Cardiac fibroblast (primary cell): ENCODE measurements at regions not wholly inside any gene's neighbourhood (a gene's known extent, or its start where the extent isn't known, plus 50 kb on each side); places are given as distances from the start of the nearest gene placed in this dataset.

Experiments
- DNase-seq, 2 donors: peaks; one replicate each; pipeline versions ENCODE4 v3.0.0 to v3.0.0-alpha.2; 2010; ENCODE audit warnings: low read depth in 2 of 2
- H3K4me3 ChIP-seq, 2 donors: replicated peaks in 1 of 2; 1 replicate in 1 of 2; 2 replicates in 1 of 2; pipeline ENCODE4 v1.5.1; 2011; ENCODE audit warnings: low read depth in 2 of 2, low read length in 2 of 2, mild to moderate bottlenecking in 2 of 2, moderate library complexity in 1 of 2
- TF ChIP-seq, protein P1 (sequence below): IDR thresholded peaks from one replicate; pipeline ENCODE4 v1.5.1; 2011; ENCODE audit warnings: low read depth, mild to moderate bottlenecking, low read length, inconsistent platforms

DNA sequence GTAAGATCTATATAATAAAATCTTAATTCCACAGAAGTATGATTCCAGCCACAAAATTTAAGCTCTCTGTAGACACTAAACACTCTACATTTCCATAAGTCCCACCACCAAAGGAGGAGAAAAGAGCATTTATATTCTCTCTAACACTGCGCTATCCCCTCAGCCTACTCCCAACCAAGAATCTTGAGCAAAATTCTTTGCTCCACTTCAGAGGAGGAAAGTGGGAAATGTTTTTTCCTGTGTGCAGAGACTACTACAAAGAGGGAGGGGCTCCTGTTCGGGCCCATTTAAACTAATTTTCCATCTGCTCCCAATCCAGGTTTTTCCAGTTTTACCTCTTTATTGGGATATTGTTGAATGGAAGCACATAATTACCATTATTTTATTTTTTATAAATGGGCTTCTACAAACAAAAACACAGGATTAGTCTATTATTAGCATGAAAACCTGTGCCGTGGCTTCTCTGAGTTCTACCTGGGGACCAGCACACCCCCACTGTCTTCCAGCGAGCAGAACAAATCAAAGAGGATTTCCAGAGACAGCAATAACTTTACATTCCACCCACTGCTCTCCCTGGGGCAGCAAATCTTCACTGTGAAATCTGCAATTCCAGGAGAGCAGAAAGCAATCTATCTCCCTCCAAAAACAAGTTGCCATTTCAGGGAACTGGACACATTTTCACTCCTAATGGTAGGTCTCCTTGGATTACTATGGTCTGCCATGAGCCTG is 174.0 kb downstream of the DAD1 start:
- H3K4me3 ChIP-seq: no peak overlapping the region
- no peak for DNase-seq
- TF ChIP-seq, protein P1, sequence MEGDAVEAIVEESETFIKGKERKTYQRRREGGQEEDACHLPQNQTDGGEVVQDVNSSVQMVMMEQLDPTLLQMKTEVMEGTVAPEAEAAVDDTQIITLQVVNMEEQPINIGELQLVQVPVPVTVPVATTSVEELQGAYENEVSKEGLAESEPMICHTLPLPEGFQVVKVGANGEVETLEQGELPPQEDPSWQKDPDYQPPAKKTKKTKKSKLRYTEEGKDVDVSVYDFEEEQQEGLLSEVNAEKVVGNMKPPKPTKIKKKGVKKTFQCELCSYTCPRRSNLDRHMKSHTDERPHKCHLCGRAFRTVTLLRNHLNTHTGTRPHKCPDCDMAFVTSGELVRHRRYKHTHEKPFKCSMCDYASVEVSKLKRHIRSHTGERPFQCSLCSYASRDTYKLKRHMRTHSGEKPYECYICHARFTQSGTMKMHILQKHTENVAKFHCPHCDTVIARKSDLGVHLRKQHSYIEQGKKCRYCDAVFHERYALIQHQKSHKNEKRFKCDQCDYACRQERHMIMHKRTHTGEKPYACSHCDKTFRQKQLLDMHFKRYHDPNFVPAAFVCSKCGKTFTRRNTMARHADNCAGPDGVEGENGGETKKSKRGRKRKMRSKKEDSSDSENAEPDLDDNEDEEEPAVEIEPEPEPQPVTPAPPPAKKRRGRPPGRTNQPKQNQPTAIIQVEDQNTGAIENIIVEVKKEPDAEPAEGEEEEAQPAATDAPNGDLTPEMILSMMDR: no peak

DNA sequence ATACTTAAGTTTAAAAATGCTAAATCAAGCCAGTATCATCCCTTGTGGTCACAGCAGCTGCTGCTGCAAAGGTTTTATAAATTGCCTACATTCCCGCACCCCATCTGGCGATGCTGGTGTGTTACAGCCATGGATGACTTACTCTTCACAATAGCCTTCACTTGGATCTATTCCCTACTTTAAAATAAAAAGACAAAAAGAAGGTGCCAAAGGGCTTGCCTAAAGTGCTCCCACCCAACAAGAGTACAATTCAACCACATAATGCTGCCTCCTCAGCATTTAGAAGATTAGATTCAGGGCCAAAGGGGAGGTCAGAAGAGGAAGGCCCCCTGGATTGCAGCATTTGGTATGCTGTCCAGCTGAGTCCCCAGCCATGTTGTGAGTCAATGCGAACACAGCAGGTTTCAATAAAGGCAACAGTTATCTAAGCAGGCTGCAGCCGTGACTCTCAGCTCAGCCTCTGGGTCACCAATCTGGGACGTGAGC is 176.1 kb downstream of the DAD1 start:
- DNase-seq: no peak
- TF ChIP-seq, protein P1: no peak
- no peak overlapping the region for H3K4me3 ChIP-seq

GRCh38 chr14:22411398-22412055 is 177.5 kb downstream of the DAD1 start:
- H3K4me3 ChIP-seq: no peak overlapping the region
- TF ChIP-seq, protein P1: no peak
- no peak for DNase-seq

DNA sequence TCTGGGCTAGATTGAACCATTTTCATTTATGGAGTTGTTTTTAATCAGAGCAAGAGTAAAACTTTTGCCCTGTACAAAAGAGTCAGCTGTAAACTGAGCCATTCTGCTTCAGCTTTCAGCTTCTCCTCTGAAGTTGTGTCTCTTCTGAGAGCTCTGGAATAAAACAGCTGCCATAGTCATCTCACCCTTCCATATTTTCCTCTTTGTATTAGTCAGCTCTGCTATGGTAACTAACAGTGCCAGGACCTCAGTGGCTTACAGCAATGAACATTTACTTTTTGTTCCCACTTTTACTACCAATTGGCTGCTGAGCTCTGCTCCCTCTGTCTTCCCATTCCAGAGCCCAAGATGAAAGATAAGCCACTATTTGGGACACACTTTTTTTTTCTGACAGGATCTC is 178.5 kb downstream of the DAD1 start:
- no peak for DNase-seq
- TF ChIP-seq, protein P1: no peak
- no peak overlapping the region for H3K4me3 ChIP-seq

DNA sequence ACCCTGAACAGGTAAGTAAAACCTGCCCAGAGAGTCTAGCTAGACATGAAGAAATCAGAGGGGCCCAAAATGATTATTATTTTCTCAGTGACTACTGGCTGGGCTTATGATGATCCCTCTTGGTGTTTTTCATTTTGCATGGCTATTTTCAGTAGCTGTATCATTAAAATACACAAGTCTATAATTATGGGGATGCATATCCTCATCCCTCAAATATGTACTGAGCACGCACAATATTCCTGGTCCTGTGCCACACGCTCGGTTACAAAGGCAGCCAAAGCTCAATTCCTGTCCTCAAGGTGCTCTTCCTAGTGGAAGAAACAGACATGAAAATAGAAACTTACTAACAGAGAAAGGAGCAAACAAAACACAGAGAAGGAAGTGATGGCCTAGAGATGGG is 180.0 kb downstream of the DAD1 start:
- H3K4me3 ChIP-seq: no peak overlapping the region
- DNase-seq: no peak
- TF ChIP-seq, protein P1: no peak

DNA sequence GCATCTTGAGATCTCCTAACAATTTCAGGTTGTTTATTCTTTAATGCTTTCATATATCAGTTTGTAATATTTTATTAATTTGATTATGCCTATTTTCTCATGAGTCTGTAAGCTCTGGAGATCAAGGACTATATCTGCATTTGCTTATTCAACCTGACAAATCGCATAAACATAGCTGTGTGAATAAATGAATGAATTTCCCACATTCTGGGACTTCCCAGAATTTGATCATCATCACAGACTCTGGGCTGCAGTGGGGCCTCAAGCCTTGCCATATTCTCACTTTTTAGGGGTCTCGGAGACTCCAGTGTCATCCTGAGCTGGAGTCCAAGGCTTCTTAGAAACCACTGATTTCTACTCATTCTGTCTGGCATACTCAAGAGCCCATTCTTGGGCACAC is 180.5 kb downstream of the DAD1 start:
- DNase-seq: no peak
- H3K4me3 ChIP-seq: no peak overlapping the region
- TF ChIP-seq, protein P1: no peak
